Ishikawa (cell line): ENCODE measurements at regions not wholly inside any gene's neighbourhood (a gene's known extent, or its start where the extent isn't known, plus 50 kb on each side); places are given as distances from the start of the nearest gene placed in this dataset.

Experiments used
- CEBPB ChIP-seq: IDR thresholded peaks from 2 replicates; pipeline ENCODE4 v1.6.1; 2012
- CREB1 ChIP-seq: IDR thresholded peaks from 2 replicates; pipeline ENCODE4 v1.6.1; 2012; ENCODE audit warnings: low read depth
- EGR1 ChIP-seq: IDR thresholded peaks from 2 replicates; pipeline ENCODE4 v1.6.1; 2012
- EP300 ChIP-seq: IDR thresholded peaks from 2 replicates; pipeline ENCODE4 v1.6.1; 2012; ENCODE audit warnings: borderline replicate concordance
- MAX ChIP-seq: IDR thresholded peaks from 2 replicates; pipeline ENCODE4 v1.6.1; 2012
- RAD21 ChIP-seq: IDR thresholded peaks from 2 replicates; pipeline ENCODE4 v1.6.1; 2012; ENCODE audit warnings: low read depth
- REST ChIP-seq: IDR thresholded peaks from 2 replicates; pipeline ENCODE4 v1.6.1; 2012; ENCODE audit warnings: low read depth, mild to moderate bottlenecking
- TAF1 ChIP-seq: IDR thresholded peaks from 2 replicates; pipeline ENCODE4 v1.6.1; 2012; ENCODE audit warnings: low read depth, mild to moderate bottlenecking
- USF1 ChIP-seq: IDR thresholded peaks from 2 replicates; pipeline ENCODE4 v1.6.1; 2012
- YY1 ChIP-seq: IDR thresholded peaks from 2 replicates; pipeline ENCODE4 v1.6.1; 2012; ENCODE audit warnings: low read depth
- ZBTB7A ChIP-seq: IDR thresholded peaks from 2 replicates; pipeline ENCODE4 v1.6.1; 2012; ENCODE audit warnings: low read depth

GRCh38 chr4:28354880-28355656 is 1494.4 kb downstream of the STIM2 start:
- TF ChIP-seq REST: no peak
- TF ChIP-seq MAX: no peak
- no peak for TF ChIP-seq RAD21
- no peak for TF ChIP-seq TAF1
- no peak for TF ChIP-seq EP300
- no peak for TF ChIP-seq YY1
- no peak for TF ChIP-seq CEBPB
- no peak for TF ChIP-seq ZBTB7A
- TF ChIP-seq EGR1: no peak
- TF ChIP-seq USF1: no peak
- no peak for TF ChIP-seq CREB1
